IMR-90 (cell line): ENCODE measurements at regions not wholly inside any gene's neighbourhood (a gene's known extent, or its start where the extent isn't known, plus 50 kb on each side); places are given as distances from the start of the nearest gene placed in this dataset.

Source experiments
- ATAC-seq: fragments of 200-7000 bp; cut with Tn5 transposase; 2 replicates; pipeline ENCODE4 v1.9.1; 2020; ENCODE audit warnings: low read depth, mild to moderate bottlenecking, moderate library complexity
- BruUV-seq: library from RNA; stranded (reverse); fragments of 400-500 nt; replicated peaks from 2 replicates; lab custom pipeline; 2021; lab: Mats Ljungman, UMichigan
- CTCF ChIA-PET: fragments of 300-600 bp; formaldehyde crosslinking; extraction: SDS; loops from one replicate; lab custom pipeline; 2021; ENCODE audit warnings: antibody characterized with exemption; lab: Yijun Ruan, JAX
- POLR2A ChIA-PET: fragments of 300-600 bp; sonication (Branson Sonifier 250); formaldehyde crosslinking; loops from one replicate; lab custom pipeline; 2022; ENCODE audit warnings: antibody characterized with exemption; ENCODE audit not compliant: unreplicated experiment; lab: Charles Lee
- DNase-seq: peaks from one replicate; pipeline ENCODE4 v3.0.0; 2013
- H2AFZ ChIP-seq: replicated peaks from 2 replicates; pipeline ENCODE3; 2013; ENCODE audit warnings: low read length, mild to moderate bottlenecking; ENCODE audit not compliant: poor library complexity
- H2AK5ac ChIP-seq: 2 replicates; pipeline ENCODE4 v1.6.1; 2013; ENCODE audit warnings: low read depth, low read length, inconsistent platforms
- H2AK9ac ChIP-seq: replicated peaks from 2 replicates; pipeline ENCODE3; 2013; ENCODE audit warnings: mild to moderate bottlenecking, low read depth, low read length, moderate library complexity; ENCODE audit not compliant: poor library complexity
- H2BK120ac ChIP-seq: 2 replicates; pipeline ENCODE4 v1.6.1; 2013; ENCODE audit warnings: low read depth, low read length, inconsistent platforms
- H2BK15ac ChIP-seq: 3 replicates; pipeline ENCODE4 v1.6.1; 2013; ENCODE audit warnings: low read depth, low read length, inconsistent platforms
- H2BK20ac ChIP-seq: 2 replicates; pipeline ENCODE4 v1.6.1; 2013; ENCODE audit warnings: low read depth, mild to moderate bottlenecking, inconsistent platforms, low read length, moderate library complexity
- H2BK5ac ChIP-seq: 2 replicates; pipeline ENCODE4 v1.6.1; 2013; ENCODE audit warnings: mild to moderate bottlenecking, low read depth, low read length, inconsistent platforms; ENCODE audit not compliant: poor library complexity, severe bottlenecking
- H3K14ac ChIP-seq: replicated peaks from 2 replicates; pipeline ENCODE4 v1.6.1; 2013; ENCODE audit warnings: low read depth, low read length, inconsistent platforms
- H3K18ac ChIP-seq: 2 replicates; pipeline ENCODE4 v1.6.1; 2013; ENCODE audit warnings: low read depth, low read length, control low read depth
- H3K23ac ChIP-seq: 2 replicates; pipeline ENCODE4 v1.6.1; 2013; ENCODE audit warnings: low read depth, low read length, inconsistent platforms
- H3K27ac ChIP-seq: 2 replicates; pipeline ENCODE4 v1.5.1; 2013; ENCODE audit warnings: mild to moderate bottlenecking, control low read depth, low read length; ENCODE audit not compliant: insufficient read depth
- H3K27me3 ChIP-seq: 2 replicates; pipeline ENCODE4 v1.6.1; 2013; ENCODE audit warnings: low read length; ENCODE audit not compliant: control insufficient read depth, insufficient read depth
- H3K36me3 ChIP-seq: 2 replicates; pipeline ENCODE4 v1.6.1; 2013; ENCODE audit warnings: low read length, mixed read lengths; ENCODE audit not compliant: control insufficient read depth, insufficient read depth
- H3K4ac ChIP-seq: 2 replicates; pipeline ENCODE4 v1.6.1; 2013; ENCODE audit warnings: low read depth, low read length, inconsistent platforms
- H3K4me1 ChIP-seq: 2 replicates; pipeline ENCODE4 v1.6.1; 2013; ENCODE audit warnings: low read length, mixed read lengths; ENCODE audit not compliant: control insufficient read depth, insufficient read depth
- H3K4me2 ChIP-seq: 2 replicates; pipeline ENCODE4 v1.6.1; 2013; ENCODE audit warnings: low read depth, mild to moderate bottlenecking, control low read depth, low read length, moderate library complexity
- H3K4me3 ChIP-seq: 2 replicates; pipeline ENCODE4 v1.5.1; 2013; ENCODE audit warnings: low read depth, mild to moderate bottlenecking, control low read depth, low read length, moderate library complexity; ENCODE audit not compliant: insufficient read depth
- H3K56ac ChIP-seq: 2 replicates; pipeline ENCODE4 v1.6.1; 2013; ENCODE audit warnings: low read length, inconsistent platforms; ENCODE audit not compliant: insufficient read depth; ENCODE audit errors: extremely low read depth
- H3K79me1 ChIP-seq, 2 experiments: 2 replicates each; pipeline ENCODE4 v1.6.1; 2013; ENCODE audit warnings: low read length in 2 of 2, inconsistent platforms in 1 of 2, low read depth in 1 of 2
- H3K9ac ChIP-seq: 2 replicates; pipeline ENCODE4 v1.6.1; 2013; ENCODE audit warnings: low read depth, low read length, control low read depth
- H3K9me1 ChIP-seq: 2 replicates; pipeline ENCODE4 v1.6.1; 2013; ENCODE audit warnings: low read length, inconsistent platforms; ENCODE audit not compliant: insufficient read depth
- H3K9me3 ChIP-seq: 2 replicates; pipeline ENCODE4 v1.6.1; 2013; ENCODE audit warnings: low read length; ENCODE audit not compliant: control insufficient read depth, insufficient read depth
- H4K20me1 ChIP-seq: 2 replicates; pipeline ENCODE4 v1.6.1; 2013; ENCODE audit warnings: low read length, inconsistent platforms; ENCODE audit not compliant: insufficient read depth
- H4K5ac ChIP-seq: 2 replicates; pipeline ENCODE4 v1.6.1; 2013; ENCODE audit warnings: mild to moderate bottlenecking, low read depth, low read length, control low read depth
- H4K8ac ChIP-seq, 2 experiments: 2 replicates each; pipeline ENCODE4 v1.6.1; 2013; ENCODE audit warnings: low read depth in 2 of 2, low read length in 2 of 2, control low read depth in 1 of 2, inconsistent platforms in 1 of 2
- H4K91ac ChIP-seq: 2 replicates; pipeline ENCODE4 v1.6.1; 2013; ENCODE audit warnings: low read depth, low read length, inconsistent platforms; ENCODE audit not compliant: insufficient read depth
- RCOR1 ChIP-seq: IDR thresholded peaks from 2 replicates; pipeline ENCODE4 v1.6.1; 2012; ENCODE audit warnings: mild to moderate bottlenecking, low read length, improper control_type of control experiment; ENCODE audit not compliant: insufficient replicate concordance
- WGBS, 2 experiments: methylation state at CpG; one replicate each; pipeline versions ENCODE4 v1.1.5 to v1.1.7; 2013; ENCODE audit warnings: missing lambda C conversion rate in 2 of 2; ENCODE audit not compliant: insufficient read length in 1 of 2; ENCODE audit errors: extremely low coverage in 2 of 2; 5-methylcytosine and 5-hydroxymethylcytosine counted together
- dilution Hi-C: fragments of 300-500 bp; cut with HindIII; formaldehyde crosslinking; loops from one replicate; pipeline ENCODE4 v1.14.3; 2018; ENCODE audit warnings: low sequenced_read_pairs; ENCODE audit not compliant: unreplicated experiment
- in situ Hi-C: fragments of 300-500 bp; cut with MboI; formaldehyde crosslinking; loops from 3 replicates; pipeline ENCODE4 v1.14.3; 2019; ENCODE audit warnings: low sequenced_read_pairs, inconsistent platforms, mixed read lengths
- intact Hi-C: fragments of 100-400 bp; cut with micrococcal nuclease; formaldehyde crosslinking; loops from 2 replicates; pipeline ENCODE4 v1.10.0; 2022
- TF ChIP-seq, protein P1 (sequence below): conservative IDR thresholded peaks from 2 replicates; pipeline ENCODE4 v1.5.1; 2012; ENCODE audit warnings: mild to moderate bottlenecking, low read depth, low read length, improper control_type of control experiment

DNA sequence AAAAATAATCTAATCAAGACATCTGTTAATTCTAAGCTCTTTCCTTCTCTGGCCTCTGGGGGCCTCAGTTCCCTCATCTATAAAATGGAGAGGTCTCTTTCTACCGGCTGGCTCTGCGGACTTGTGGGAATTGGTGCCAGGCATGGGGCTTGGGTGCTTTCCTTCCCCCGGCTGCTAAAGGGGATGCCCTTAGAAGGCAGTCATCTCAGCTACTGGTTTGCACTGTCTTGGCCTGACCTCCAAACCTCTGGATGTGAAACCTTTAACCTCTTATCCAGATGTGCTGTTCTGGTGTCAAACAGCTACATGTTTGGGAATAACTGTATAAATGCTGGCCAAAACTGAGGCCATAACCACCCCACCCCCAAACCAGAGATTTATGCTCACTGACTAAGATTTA is 320.0 kb downstream of the RPS24 start:
- CTCF ChIA-PET = interaction anchor here (0.6 kb wide), 1 partner anchor 306 kb away, joined by 6 read pairs; no protein-coding TSS in a partner anchor
- H3K9ac ChIP-seq = no peak overlapping the region
- dilution Hi-C loops = no loop called here

More for the DNA sequence above, 320.0 kb downstream of the RPS24 start:
- Histone ChIP-seq H2AK9ac (no peak overlapping the region), H4K8ac (no peak overlapping the region), H3K4me1 (no peaks in the 10 kb centered on the region), H4K5ac (no peak overlapping the region), H2AFZ (no peak overlapping the region), H3K4me2 (no peak overlapping the region), H3K9me1 (no peaks in the 10 kb centered on the region), H3K14ac (no peak overlapping the region), H3K4me3 (no peak overlapping the region), H3K18ac (no peak overlapping the region), H4K91ac (no peak overlapping the region), H3K4ac (no peak overlapping the region), H2AK5ac (no peak overlapping the region), H2BK15ac (no peak overlapping the region), H3K27ac (no peak overlapping the region), H4K20me1 (no peaks in the 10 kb centered on the region), H2BK20ac (no peak overlapping the region), H2BK5ac (no peak overlapping the region), H3K23ac (no peak overlapping the region), H3K79me1 (no peaks in the 10 kb centered on the region), H3K9me3 (no peaks in the 10 kb centered on the region), H2BK120ac (no peak overlapping the region), H3K56ac (no peak overlapping the region), H3K36me3 (no peaks in the 10 kb centered on the region), H3K27me3 (peaks cover 51% of the 10 kb centered on the region)
- DNase-seq (no peak), ATAC-seq (no peak)
- no TSS peak for BruUV-seq
- in situ Hi-C loops (no loop called here), intact Hi-C loops (no loop called here)
- POLR2A ChIA-PET = no interaction called here
- no CpG with 5 or more reads among the region's 3 CpGs for WGBS, 2 experiments
- TF ChIP-seq, protein P1, sequence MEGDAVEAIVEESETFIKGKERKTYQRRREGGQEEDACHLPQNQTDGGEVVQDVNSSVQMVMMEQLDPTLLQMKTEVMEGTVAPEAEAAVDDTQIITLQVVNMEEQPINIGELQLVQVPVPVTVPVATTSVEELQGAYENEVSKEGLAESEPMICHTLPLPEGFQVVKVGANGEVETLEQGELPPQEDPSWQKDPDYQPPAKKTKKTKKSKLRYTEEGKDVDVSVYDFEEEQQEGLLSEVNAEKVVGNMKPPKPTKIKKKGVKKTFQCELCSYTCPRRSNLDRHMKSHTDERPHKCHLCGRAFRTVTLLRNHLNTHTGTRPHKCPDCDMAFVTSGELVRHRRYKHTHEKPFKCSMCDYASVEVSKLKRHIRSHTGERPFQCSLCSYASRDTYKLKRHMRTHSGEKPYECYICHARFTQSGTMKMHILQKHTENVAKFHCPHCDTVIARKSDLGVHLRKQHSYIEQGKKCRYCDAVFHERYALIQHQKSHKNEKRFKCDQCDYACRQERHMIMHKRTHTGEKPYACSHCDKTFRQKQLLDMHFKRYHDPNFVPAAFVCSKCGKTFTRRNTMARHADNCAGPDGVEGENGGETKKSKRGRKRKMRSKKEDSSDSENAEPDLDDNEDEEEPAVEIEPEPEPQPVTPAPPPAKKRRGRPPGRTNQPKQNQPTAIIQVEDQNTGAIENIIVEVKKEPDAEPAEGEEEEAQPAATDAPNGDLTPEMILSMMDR = 0 out of 2 replicates have a peak, but pooled peaks have one; percentile 8
- no peak for TF ChIP-seq RCOR1
